Transverse colon (tissue), 3 donors: ENCODE measurements at regions not wholly inside any gene's neighbourhood (a gene's known extent, or its start where the extent isn't known, plus 50 kb on each side); places are given as distances from the start of the nearest gene placed in this dataset.

Experiments used
- CTCF ChIP-seq, 5 experiments: fragments of 200-600 bp in 3 of 5; fragments of 450-650 bp in 2 of 5; sonication (generic) in 3 of 5; IDR thresholded peaks; 1 replicate in 2 of 5; 2 replicates in 3 of 5; pipeline ENCODE4 v1.5.1; 2016 to 2017; ENCODE audit warnings: antibody characterized with exemption in 5 of 5, inconsistent platforms in 3 of 5, mild to moderate bottlenecking in 2 of 5, moderate library complexity in 1 of 5
- EP300 ChIP-seq: sonication (generic); formaldehyde crosslinking; IDR thresholded peaks from one replicate; pipeline ENCODE4 v1.6.1; 2017; ENCODE audit warnings: antibody characterized with exemption, low read depth

DNA sequence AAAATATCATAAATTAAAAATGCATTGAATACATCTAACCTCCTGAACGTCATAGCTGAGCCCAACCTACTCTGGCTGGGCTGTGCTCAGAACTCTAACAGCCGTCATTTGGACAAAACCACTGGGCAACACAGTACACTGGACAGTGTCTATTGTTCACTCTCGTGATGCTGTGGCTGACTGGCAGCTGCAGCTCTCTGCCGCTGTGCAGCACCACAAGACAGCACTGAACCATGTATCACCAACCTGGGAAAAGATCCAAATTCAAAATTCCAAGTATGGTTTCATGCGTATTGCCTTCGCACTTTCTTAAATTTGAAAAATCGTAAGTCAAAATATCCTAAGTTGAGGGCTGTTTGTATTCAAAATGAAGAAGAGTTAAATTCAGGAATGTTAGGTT lies 145.1 kb upstream of the CNTN4 start:
- TF ChIP-seq CTCF (IDR thresholded peaks at IDR 0.05) (no peak), EP300 (no peak)
